ENCODE measurements at regions not wholly inside any gene's neighbourhood (a gene's known extent, or its start where the extent isn't known, plus 50 kb on each side); places are given as distances from the start of the nearest gene placed in this dataset.

DNA sequence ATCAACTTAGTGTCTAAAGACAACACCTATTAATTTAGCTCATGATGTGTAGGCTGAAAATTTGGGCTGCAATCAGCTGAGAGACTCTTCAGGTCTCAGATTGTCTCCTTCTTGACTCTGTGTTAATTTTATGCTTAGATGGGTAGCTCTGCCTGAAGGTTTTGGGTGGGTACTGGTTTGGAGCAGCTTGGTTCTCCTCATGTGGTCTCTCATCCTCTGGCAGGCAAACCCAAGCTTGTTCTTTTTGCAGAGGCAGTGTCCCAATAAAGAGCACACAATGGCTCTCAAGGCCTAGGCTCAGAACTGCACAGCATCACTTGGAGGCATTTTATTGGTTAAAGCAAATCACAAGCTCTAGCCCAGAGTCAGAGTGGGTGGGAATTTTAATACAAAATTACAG is 280.6 kb downstream of the BTBD3 start:
- intact Hi-C loops (cut with DNase I), result no loop called here
- H3K27ac ChIP-seq (replicated peaks in 1 of 4), result no peak overlapping the region
- no peak overlapping the region for H3K4me3 ChIP-seq
- no peaks in the 10 kb centered on the region for H3K27me3 ChIP-seq
- TF ChIP-seq POLR2AphosphoS5 (IDR thresholded peaks at IDR 0.05), result no peak
- TF ChIP-seq EP300 (IDR thresholded peaks at IDR 0.05), result no peak
- TF ChIP-seq, protein P1, sequence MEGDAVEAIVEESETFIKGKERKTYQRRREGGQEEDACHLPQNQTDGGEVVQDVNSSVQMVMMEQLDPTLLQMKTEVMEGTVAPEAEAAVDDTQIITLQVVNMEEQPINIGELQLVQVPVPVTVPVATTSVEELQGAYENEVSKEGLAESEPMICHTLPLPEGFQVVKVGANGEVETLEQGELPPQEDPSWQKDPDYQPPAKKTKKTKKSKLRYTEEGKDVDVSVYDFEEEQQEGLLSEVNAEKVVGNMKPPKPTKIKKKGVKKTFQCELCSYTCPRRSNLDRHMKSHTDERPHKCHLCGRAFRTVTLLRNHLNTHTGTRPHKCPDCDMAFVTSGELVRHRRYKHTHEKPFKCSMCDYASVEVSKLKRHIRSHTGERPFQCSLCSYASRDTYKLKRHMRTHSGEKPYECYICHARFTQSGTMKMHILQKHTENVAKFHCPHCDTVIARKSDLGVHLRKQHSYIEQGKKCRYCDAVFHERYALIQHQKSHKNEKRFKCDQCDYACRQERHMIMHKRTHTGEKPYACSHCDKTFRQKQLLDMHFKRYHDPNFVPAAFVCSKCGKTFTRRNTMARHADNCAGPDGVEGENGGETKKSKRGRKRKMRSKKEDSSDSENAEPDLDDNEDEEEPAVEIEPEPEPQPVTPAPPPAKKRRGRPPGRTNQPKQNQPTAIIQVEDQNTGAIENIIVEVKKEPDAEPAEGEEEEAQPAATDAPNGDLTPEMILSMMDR (IDR thresholded peaks at IDR 0.05), result no peak
- TF ChIP-seq POLR2A (IDR thresholded peaks at IDR 0.05; ENCODE audit: low read depth), result no peak
- no peaks in the 10 kb centered on the region for H3K4me1 ChIP-seq
- no peaks in the 10 kb centered on the region for H3K9me3 ChIP-seq
- DNase-seq (ENCODE audit: extremely low spot score), result no peak
- H3K36me3 ChIP-seq, result no peaks in the 10 kb centered on the region

DNA sequence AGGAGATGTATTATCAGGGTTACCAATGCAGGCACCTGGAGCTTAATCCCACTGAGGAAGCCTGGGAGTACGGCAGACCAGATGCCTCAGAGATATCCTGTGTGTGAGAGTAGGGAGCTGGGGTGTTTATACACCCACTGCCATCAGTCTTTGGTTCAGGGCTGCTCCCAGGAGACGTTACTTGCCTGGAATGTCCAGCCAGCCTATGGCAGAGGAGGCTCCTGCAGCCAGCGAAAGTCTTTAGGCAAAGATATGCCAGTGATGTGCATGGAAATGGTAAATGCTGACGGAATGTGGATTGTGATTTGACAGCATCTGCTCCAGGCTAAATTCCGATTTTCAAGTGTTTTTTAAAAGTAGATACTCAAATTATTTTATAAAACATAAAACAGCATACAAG is 282.0 kb downstream of the BTBD3 start:
- no peak for DNase-seq (ENCODE audit: extremely low spot score)
- Histone ChIP-seq H3K36me3 (no peaks in the 10 kb centered on the region), H3K27me3 (no peaks in the 10 kb centered on the region), H3K27ac (replicated peaks in 1 of 4) (no peak overlapping the region), H3K9me3 (peaks cover 0 to 2% (median 0%) of the 10 kb centered on the region in 4 donors), H3K4me1 (no peaks in the 10 kb centered on the region), H3K4me3 (no peak overlapping the region)
- TF ChIP-seq POLR2AphosphoS5 (IDR thresholded peaks at IDR 0.05) (no peak), EP300 (IDR thresholded peaks at IDR 0.05) (no peak), POLR2A (IDR thresholded peaks at IDR 0.05; ENCODE audit: low read depth) (no peak)
- TF ChIP-seq, protein P1 (IDR thresholded peaks at IDR 0.05), result no peak
- WGBS, result 77% methylated on average over 5 of the region's 5 CpGs
- intact Hi-C loops (cut with DNase I), result no loop called here

DNA sequence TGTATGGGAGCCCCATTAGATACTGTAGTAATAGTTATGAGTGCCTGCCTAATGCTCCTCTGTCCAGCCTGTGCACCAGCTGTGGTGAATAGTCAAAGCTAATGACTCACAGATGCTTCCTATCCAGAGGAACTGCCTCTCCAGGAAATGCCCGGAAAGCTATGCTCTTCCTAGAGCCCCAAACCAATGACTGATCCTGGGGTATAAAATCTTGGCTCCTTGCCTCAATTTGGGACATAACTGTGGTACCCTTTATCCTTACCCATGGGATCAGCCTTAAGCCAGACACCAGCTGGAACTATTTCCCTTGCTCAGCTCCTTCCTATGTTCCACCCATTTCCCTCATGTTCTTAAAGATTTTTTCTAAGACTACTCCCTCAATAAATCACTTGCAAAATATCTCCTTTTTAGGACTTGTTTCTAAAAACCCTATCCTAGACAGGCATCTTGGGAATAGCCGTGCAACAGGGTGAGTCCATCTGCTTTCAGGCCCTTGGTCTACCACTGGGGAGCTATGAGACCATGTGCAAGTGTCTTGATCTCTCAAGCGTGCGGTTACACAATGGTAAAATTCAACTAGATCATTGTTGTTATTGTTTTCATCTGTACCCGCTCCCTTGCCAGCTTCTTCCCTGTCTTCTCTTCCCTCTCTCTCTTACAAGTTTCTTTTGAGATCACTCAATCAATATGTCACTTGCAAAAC is 283.7 kb downstream of the BTBD3 start:
- no peak for DNase-seq (ENCODE audit: extremely low spot score)
- peaks cover 0 to 5% (median 0%) of the 10 kb centered on the region in 4 donors for H3K9me3 ChIP-seq
- WGBS, result 72% methylated on average over 5 of the region's 5 CpGs
- H3K4me3 ChIP-seq, result no peak overlapping the region
- intact Hi-C loops (cut with DNase I), result no loop called here
- H3K36me3 ChIP-seq, result no peaks in the 10 kb centered on the region
- H3K27me3 ChIP-seq, result no peaks in the 10 kb centered on the region
- TF ChIP-seq POLR2AphosphoS5 (IDR thresholded peaks at IDR 0.05), result no peak
- TF ChIP-seq EP300 (IDR thresholded peaks at IDR 0.05), result no peak
- TF ChIP-seq, protein P1 (IDR thresholded peaks at IDR 0.05), result no peak
- TF ChIP-seq POLR2A (IDR thresholded peaks at IDR 0.05; ENCODE audit: low read depth), result no peak
- no peak overlapping the region for H3K27ac ChIP-seq (replicated peaks in 1 of 4)
- no peaks in the 10 kb centered on the region for H3K4me1 ChIP-seq

DNA sequence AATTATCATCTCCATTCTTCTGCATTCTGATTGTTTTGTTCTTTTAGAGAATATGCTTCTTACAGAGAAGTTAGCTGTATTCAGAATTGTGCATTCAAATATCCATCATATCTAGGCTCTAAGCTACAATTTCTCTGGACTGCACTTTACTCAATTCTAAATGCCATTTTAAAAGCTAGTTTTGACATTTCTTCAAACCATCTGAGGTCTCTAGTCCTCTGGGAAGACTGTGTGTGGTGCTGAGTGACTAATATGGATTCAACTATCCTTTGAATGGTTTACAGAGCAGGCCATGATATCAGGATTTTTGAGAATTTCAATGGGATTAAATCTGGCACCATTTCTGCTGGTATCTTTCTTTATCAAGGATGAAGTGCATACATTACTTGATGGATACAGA is 285.7 kb downstream of the BTBD3 start:
- Histone ChIP-seq H3K27me3 (no peaks in the 10 kb centered on the region), H3K4me1 (no peaks in the 10 kb centered on the region), H3K4me3 (no peak overlapping the region), H3K36me3 (no peaks in the 10 kb centered on the region), H3K27ac (replicated peaks in 1 of 4) (no peak overlapping the region), H3K9me3 (peaks cover 0 to 5% (median 0%) of the 10 kb centered on the region in 4 donors)
- DNase-seq (ENCODE audit: extremely low spot score), result no peak
- TF ChIP-seq POLR2AphosphoS5 (IDR thresholded peaks at IDR 0.05) (no peak), EP300 (IDR thresholded peaks at IDR 0.05) (no peak), POLR2A (IDR thresholded peaks at IDR 0.05; ENCODE audit: low read depth) (no peak)
- TF ChIP-seq, protein P1 (IDR thresholded peaks at IDR 0.05), result no peak
- intact Hi-C loops (cut with DNase I), result no loop called here

DNA sequence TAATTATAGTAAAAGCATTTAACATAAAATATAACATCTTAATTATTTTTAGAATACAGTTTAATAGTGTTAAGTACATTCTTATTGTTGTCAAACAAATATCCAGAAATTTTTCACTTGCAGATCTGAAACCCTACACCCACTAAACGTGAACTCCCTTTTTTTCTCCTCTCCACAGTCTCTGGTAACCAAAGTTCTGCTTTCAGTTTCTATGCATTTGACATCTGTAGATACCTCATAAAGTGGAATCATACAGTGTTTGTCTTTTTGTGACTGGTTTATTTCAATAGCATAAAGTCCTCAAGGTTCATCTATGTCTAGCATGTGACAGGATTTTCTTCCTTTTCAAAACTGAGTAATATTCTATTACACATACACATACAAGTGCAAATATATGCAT is 286.3 kb downstream of the BTBD3 start:
- WGBS, result 52% methylated on average over 1 of the region's 1 CpG
- H3K27me3 ChIP-seq, result no peaks in the 10 kb centered on the region
- DNase-seq (ENCODE audit: extremely low spot score), result no peak
- H3K36me3 ChIP-seq, result no peaks in the 10 kb centered on the region
- H3K27ac ChIP-seq (replicated peaks in 1 of 4), result no peak overlapping the region
- intact Hi-C loops (cut with DNase I), result no loop called here
- peaks cover 0 to 5% (median 0%) of the 10 kb centered on the region in 4 donors for H3K9me3 ChIP-seq
- TF ChIP-seq POLR2AphosphoS5 (IDR thresholded peaks at IDR 0.05) (no peak), POLR2A (IDR thresholded peaks at IDR 0.05; ENCODE audit: low read depth) (no peak), EP300 (IDR thresholded peaks at IDR 0.05) (no peak)
- TF ChIP-seq, protein P1 (IDR thresholded peaks at IDR 0.05), result no peak
- H3K4me3 ChIP-seq, result no peak overlapping the region
- no peaks in the 10 kb centered on the region for H3K4me1 ChIP-seq
